ENCODE measurements at regions not wholly inside any gene's neighbourhood (a gene's known extent, or its start where the extent isn't known, plus 50 kb on each side); places are given as distances from the start of the nearest gene placed in this dataset.

DNA sequence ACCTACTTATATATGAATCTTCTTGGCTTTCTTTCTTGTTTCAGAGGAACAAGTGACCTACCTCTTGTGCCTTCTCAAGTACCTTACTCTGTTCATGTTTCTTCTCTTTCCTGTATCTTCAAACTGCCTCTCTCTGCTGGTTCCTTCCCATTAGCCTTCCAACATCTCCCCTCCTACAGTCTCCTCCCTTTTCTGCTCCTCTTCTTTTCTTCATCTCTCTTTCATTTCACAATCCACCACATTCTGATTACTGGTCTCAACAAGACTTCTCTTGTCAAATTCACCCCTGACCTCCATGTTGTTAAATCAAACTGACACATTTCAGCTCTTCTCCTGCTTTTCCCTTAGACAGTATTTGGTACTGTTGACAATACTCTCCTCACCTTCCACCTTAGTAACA lies 95.6 kb downstream of the BRMS1L start:
- H3K4me3 Mint-ChIP-seq = no peak overlapping the region
- H3K27me3 Mint-ChIP-seq = no peaks in the 10 kb centered on the region
- DNase-seq (ENCODE audit: extremely low spot score, unreplicated experiment) = no peak
- TF ChIP-seq, protein P1, sequence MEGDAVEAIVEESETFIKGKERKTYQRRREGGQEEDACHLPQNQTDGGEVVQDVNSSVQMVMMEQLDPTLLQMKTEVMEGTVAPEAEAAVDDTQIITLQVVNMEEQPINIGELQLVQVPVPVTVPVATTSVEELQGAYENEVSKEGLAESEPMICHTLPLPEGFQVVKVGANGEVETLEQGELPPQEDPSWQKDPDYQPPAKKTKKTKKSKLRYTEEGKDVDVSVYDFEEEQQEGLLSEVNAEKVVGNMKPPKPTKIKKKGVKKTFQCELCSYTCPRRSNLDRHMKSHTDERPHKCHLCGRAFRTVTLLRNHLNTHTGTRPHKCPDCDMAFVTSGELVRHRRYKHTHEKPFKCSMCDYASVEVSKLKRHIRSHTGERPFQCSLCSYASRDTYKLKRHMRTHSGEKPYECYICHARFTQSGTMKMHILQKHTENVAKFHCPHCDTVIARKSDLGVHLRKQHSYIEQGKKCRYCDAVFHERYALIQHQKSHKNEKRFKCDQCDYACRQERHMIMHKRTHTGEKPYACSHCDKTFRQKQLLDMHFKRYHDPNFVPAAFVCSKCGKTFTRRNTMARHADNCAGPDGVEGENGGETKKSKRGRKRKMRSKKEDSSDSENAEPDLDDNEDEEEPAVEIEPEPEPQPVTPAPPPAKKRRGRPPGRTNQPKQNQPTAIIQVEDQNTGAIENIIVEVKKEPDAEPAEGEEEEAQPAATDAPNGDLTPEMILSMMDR (conservative IDR thresholded peaks at IDR 0.05) = no peak
- no peaks in the 10 kb centered on the region for H3K4me1 Mint-ChIP-seq (ENCODE audit: unreplicated experiment)
- H3K27ac Mint-ChIP-seq = no peak overlapping the region
- peaks cover 4% of the 10 kb centered on the region for H3K36me3 Mint-ChIP-seq
- H3K9me3 Mint-ChIP-seq = no peaks in the 10 kb centered on the region
